ENCODE measurements at regions not wholly inside any gene's neighbourhood (a gene's known extent, or its start where the extent isn't known, plus 50 kb on each side); places are given as distances from the start of the nearest gene placed in this dataset.

- intact Hi-C loops (cut with DNase I; ENCODE audit: low total_unique reads) = no loop called here
- H3K4me3 ChIP-seq = peak overlapping the region in 6 of 8 donors; percentile 10 to 60 (median 24)
- peaks cover 0 to 11% (median 0%) of the 10 kb centered on the region in 7 donors for H3K27me3 ChIP-seq (replicated peaks in 1 of 7)
- TF ChIP-seq CTCF (IDR thresholded peaks at IDR 0.05 in 8 of 11, conservative IDR thresholded peaks at IDR 0.05 in 3 of 11) = no peak
- no peak for TF ChIP-seq POLR2AphosphoS5 (IDR thresholded peaks at IDR 0.05)
- no peak for TF ChIP-seq POLR2A (IDR thresholded peaks at IDR 0.05)
- H3K27ac ChIP-seq = peak overlapping the region in 2 of 8 donors; percentile 54 to 62
- H3K4me1 ChIP-seq = peaks cover 0 to 9% (median 0%) of the 10 kb centered on the region in 6 donors
- 79 to 85% (median 81%) methylated on average over 4 of the region's 4 CpGs for WGBS, 5 donors
- H3K9me3 ChIP-seq = peaks cover 0 to 20% (median 7%) of the 10 kb centered on the region in 8 donors
- no peak for DNase-seq
- H3K36me3 ChIP-seq = no peaks in the 10 kb centered on the region
Measured at GRCh38 chr7:54933643-54934042, 85.2 kb upstream of the EGFR start.

GRCh38 chr7:54940748-54941147, 78.1 kb upstream of the EGFR start:
- TF ChIP-seq POLR2A (IDR thresholded peaks at IDR 0.05) = no peak
- TF ChIP-seq POLR2AphosphoS5 (IDR thresholded peaks at IDR 0.05) = no peak
- no peak for TF ChIP-seq CTCF (IDR thresholded peaks at IDR 0.05 in 8 of 11, conservative IDR thresholded peaks at IDR 0.05 in 3 of 11)
- intact Hi-C loops (cut with DNase I; ENCODE audit: low total_unique reads) = no loop called here
- 86 to 94% (median 87%) methylated on average over 3 of the region's 3 CpGs for WGBS, 5 donors

GRCh38 chr7:54944179-54944578, 74.6 kb upstream of the EGFR start:
- H3K36me3 ChIP-seq = no peaks in the 10 kb centered on the region
- H3K27me3 ChIP-seq (replicated peaks in 1 of 7) = no peaks in the 10 kb centered on the region
- TF ChIP-seq POLR2A (IDR thresholded peaks at IDR 0.05) = no peak
- TF ChIP-seq POLR2AphosphoS5 (IDR thresholded peaks at IDR 0.05) = no peak
- TF ChIP-seq CTCF (IDR thresholded peaks at IDR 0.05 in 8 of 11, conservative IDR thresholded peaks at IDR 0.05 in 3 of 11) = no peak
- no peak overlapping the region for H3K4me3 ChIP-seq
- WGBS, 5 donors = 68 to 81% (median 79%) methylated on average over 3 of the region's 3 CpGs
- DNase-seq = no peak
- no peak overlapping the region for H3K27ac ChIP-seq
- H3K4me1 ChIP-seq = no peaks in the 10 kb centered on the region
- intact Hi-C loops (cut with DNase I; ENCODE audit: low total_unique reads) = no loop called here
- H3K9me3 ChIP-seq = peaks cover 0 to 5% (median 0%) of the 10 kb centered on the region in 8 donors

More at GRCh38 chr7:54940748-54941147, 78.1 kb upstream of the EGFR start:
- Histone ChIP-seq H3K27me3 (replicated peaks in 1 of 7) (no peaks in the 10 kb centered on the region), H3K4me3 (no peak overlapping the region), H3K27ac (no peak overlapping the region), H3K4me1 (no peaks in the 10 kb centered on the region), H3K9me3 (peaks cover 0 to 5% (median 0%) of the 10 kb centered on the region in 8 donors), H3K36me3 (no peaks in the 10 kb centered on the region)
- no peak for DNase-seq

GRCh38 chr7:54946271-54946670, 72.5 kb upstream of the EGFR start:
- TF ChIP-seq POLR2AphosphoS5 (IDR thresholded peaks at IDR 0.05) (no peak), CTCF (IDR thresholded peaks at IDR 0.05 in 8 of 11, conservative IDR thresholded peaks at IDR 0.05 in 3 of 11) (no peak), POLR2A (IDR thresholded peaks at IDR 0.05) (no peak)
- no peaks in the 10 kb centered on the region for H3K4me1 ChIP-seq
- H3K4me3 ChIP-seq = no peak overlapping the region
- WGBS, 5 donors = 72 to 89% (median 86%) methylated on average over 2 of the region's 2 CpGs
- H3K27ac ChIP-seq = no peak overlapping the region
- intact Hi-C loops (cut with DNase I; ENCODE audit: low total_unique reads) = no loop called here
- H3K27me3 ChIP-seq (replicated peaks in 1 of 7) = no peaks in the 10 kb centered on the region
- H3K36me3 ChIP-seq = no peaks in the 10 kb centered on the region
- peaks cover 0 to 14% (median 0%) of the 10 kb centered on the region in 8 donors for H3K9me3 ChIP-seq
- no peak for DNase-seq
